ENCODE measurements at regions not wholly inside any gene's neighbourhood (a gene's known extent, or its start where the extent isn't known, plus 50 kb on each side); places are given as distances from the start of the nearest gene placed in this dataset.

DNA sequence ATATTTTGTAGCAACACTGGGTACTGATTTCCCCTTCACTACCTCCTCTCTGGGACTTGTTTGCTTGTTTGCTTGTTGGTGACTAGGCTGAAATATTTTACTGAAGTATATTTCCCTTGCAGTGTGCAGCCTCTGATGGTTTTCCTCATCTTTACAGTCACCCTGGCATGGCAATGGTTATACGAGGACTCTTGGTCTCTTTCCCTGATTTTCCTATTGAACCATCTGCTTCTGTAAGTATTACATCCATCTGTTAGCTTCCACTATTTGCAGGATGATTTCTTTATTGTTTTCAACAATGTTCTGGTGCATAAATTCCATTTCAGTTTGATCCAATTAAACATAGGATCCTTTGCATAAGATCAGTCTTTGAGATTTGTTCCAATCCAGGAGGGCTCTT is 465.1 kb downstream of the MEI4 start (continued):
- TF ChIP-seq TSHZ1 (tag by site-specific recombination; IDR thresholded peaks at IDR 0.05; ENCODE audit: borderline replicate concordance) (no peak), ZNF133 (tag by site-specific recombination; IDR thresholded peaks at IDR 0.05) (no peak), ZNF211 (tag by site-specific recombination; IDR thresholded peaks at IDR 0.05; ENCODE audit: low read depth) (no peak), ZNF621 (tag by site-specific recombination; IDR thresholded peaks at IDR 0.05) (no peak), ZNF513 (tag by site-specific recombination; IDR thresholded peaks at IDR 0.05) (no peak), ZNF37A (tag by site-specific recombination; IDR thresholded peaks at IDR 0.05) (no peak)
- TF ChIP-seq, protein P1, sequence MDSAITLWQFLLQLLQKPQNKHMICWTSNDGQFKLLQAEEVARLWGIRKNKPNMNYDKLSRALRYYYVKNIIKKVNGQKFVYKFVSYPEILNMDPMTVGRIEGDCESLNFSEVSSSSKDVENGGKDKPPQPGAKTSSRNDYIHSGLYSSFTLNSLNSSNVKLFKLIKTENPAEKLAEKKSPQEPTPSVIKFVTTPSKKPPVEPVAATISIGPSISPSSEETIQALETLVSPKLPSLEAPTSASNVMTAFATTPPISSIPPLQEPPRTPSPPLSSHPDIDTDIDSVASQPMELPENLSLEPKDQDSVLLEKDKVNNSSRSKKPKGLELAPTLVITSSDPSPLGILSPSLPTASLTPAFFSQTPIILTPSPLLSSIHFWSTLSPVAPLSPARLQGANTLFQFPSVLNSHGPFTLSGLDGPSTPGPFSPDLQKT (IDR thresholded peaks at IDR 0.05; ENCODE audit: borderline replicate concordance, low read depth, low read length) = no peak
- TF ChIP-seq, protein P2, sequence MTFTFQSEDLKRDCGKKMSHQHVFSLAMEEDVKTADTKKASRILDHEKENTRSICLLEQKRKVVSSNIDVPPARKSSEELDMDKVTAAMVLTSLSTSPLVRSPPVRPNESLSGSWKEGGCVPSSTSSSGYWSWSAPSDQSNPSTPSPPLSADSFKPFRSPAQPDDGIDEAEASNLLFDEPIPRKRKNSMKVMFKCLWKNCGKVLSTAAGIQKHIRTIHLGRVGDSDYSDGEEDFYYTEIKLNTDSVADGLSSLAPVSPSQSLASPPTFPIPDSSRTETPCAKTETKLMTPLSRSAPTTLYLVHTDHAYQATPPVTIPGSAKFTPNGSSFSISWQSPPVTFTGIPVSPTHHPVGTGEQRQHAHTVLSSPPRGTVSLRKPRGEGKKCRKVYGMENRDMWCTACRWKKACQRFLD (tag by site-specific recombination; IDR thresholded peaks at IDR 0.05) = no peak
- TF ChIP-seq, protein P3, sequence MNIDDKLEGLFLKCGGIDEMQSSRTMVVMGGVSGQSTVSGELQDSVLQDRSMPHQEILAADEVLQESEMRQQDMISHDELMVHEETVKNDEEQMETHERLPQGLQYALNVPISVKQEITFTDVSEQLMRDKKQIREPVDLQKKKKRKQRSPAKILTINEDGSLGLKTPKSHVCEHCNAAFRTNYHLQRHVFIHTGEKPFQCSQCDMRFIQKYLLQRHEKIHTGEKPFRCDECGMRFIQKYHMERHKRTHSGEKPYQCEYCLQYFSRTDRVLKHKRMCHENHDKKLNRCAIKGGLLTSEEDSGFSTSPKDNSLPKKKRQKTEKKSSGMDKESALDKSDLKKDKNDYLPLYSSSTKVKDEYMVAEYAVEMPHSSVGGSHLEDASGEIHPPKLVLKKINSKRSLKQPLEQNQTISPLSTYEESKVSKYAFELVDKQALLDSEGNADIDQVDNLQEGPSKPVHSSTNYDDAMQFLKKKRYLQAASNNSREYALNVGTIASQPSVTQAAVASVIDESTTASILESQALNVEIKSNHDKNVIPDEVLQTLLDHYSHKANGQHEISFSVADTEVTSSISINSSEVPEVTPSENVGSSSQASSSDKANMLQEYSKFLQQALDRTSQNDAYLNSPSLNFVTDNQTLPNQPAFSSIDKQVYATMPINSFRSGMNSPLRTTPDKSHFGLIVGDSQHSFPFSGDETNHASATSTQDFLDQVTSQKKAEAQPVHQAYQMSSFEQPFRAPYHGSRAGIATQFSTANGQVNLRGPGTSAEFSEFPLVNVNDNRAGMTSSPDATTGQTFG (tag by site-specific recombination; IDR thresholded peaks at IDR 0.05; ENCODE audit: borderline replicate concordance) = no peak

GRCh38 chr6:78131521-78131920 is 478.7 kb downstream of the MEI4 start:
- Histone ChIP-seq H3K9me3 (ENCODE audit: control insufficient read depth, insufficient read depth, low read depth, low read length) (no peaks in the 10 kb centered on the region), H3K4me3 (ENCODE audit: low read depth, low read length) (no peak overlapping the region), H3K27ac (ENCODE audit: extremely low read depth, low read depth, low read length) (no peak overlapping the region), H3K4me1 (ENCODE audit: control insufficient read depth, insufficient read depth, low read length) (no peaks in the 10 kb centered on the region), H3K36me3 (ENCODE audit: control insufficient read depth in 2 of 2, insufficient read depth in 1 of 2, low read length in 2 of 2) (no peaks in the 10 kb centered on the region)
- TF ChIP-seq, protein P1 (IDR thresholded peaks at IDR 0.05; ENCODE audit: borderline replicate concordance, low read depth, low read length) = no peak
- TF ChIP-seq ZNF48 (tag by site-specific recombination; IDR thresholded peaks at IDR 0.05) (no peak), GFI1B (tag by site-specific recombination; IDR thresholded peaks at IDR 0.05) (no peak), ZNF621 (tag by site-specific recombination; IDR thresholded peaks at IDR 0.05) (no peak), PRDM1 (tag by site-specific recombination; IDR thresholded peaks at IDR 0.05) (no peak), SALL2 (tag by site-specific recombination; IDR thresholded peaks at IDR 0.05; ENCODE audit: borderline replicate concordance) (no peak), OVOL3 (tag by site-specific recombination; IDR thresholded peaks at IDR 0.05) (no peak), ZNF776 (tag by site-specific recombination; IDR thresholded peaks at IDR 0.05; ENCODE audit: borderline replicate concordance) (no peak), ZNF416 (tag by site-specific recombination; IDR thresholded peaks at IDR 0.05) (no peak), ZNF768 (tag by site-specific recombination; IDR thresholded peaks at IDR 0.05) (no peak), ZNF571 (tag by site-specific recombination; IDR thresholded peaks at IDR 0.05) (no peak), ZNF791 (tag by site-specific recombination; IDR thresholded peaks at IDR 0.05) (no peak), ZNF658 (tag by site-specific recombination; IDR thresholded peaks at IDR 0.05) (no peak), TSHZ1 (tag by site-specific recombination; IDR thresholded peaks at IDR 0.05; ENCODE audit: borderline replicate concordance) (no peak), ZBTB21 (tag by site-specific recombination; IDR thresholded peaks at IDR 0.05) (no peak), BCL11B (tag by site-specific recombination; IDR thresholded peaks at IDR 0.05; ENCODE audit: low read depth) (no peak)
- POLR2A ChIA-PET = no interaction called here
- CTCF ChIA-PET = no interaction called here

Measured in HEK293 (cell line).